ENCODE measurements at regions not wholly inside any gene's neighbourhood (a gene's known extent, or its start where the extent isn't known, plus 50 kb on each side); places are given as distances from the start of the nearest gene placed in this dataset.

DNA sequence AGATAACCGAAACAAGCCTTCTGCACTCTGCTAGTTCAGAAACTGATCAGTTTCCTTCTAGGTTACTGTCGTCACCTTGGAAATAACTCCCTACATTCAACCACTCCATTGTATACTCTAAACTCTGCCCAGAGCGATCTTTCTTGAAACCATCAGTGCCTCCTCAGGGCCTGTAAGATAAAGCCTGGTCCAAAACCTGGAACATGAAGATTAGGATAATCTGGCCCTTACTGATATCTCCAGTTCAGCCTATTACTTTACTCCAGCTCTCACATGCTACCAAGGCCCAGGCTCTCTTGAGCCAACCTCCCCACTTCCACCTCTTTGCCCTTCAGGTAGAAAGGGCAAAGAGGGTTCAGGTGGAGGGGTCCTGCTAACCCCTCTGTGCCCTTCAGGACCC is 125.3 kb upstream of the RXFP2 start:
- DNase-seq: no peak

DNA sequence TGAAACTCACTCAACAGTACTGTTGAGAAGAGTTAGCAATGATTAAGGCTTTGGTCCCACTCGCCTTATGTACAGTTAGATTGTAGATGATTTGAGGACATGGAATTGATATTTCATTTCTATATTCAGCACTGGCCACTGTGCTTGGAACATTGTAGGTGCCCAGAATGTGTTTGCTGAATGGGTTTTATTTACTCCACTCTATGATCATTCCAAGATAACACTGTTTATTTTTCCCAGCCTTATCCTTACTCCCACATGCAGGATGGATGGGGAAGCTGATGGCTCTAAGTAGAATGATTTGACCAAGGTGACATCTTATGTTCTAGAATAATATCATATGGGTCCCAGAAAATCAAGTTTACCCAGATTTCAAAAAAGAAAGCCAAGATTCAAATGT is 124.6 kb upstream of the RXFP2 start:
- no peak for DNase-seq

DNA sequence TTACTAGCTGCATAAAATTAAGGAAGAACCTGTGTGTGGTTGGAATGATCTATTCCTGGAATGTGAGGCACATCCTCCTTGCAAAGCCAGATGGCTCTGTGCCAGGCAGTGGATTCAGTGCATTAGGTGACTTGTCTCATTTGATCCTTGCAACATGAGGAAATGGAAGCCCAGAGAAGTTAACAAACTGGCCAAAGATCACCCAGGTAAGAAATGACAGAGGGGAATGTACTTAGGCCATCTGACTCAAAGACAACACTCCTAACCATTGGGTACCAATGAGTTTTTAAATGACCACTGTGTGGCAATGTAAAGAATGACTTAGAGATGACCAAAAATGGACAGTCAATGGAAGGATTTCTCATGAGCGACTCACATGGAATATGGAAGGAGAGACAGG is 114.2 kb upstream of the RXFP2 start:
- no peak for DNase-seq

DNA sequence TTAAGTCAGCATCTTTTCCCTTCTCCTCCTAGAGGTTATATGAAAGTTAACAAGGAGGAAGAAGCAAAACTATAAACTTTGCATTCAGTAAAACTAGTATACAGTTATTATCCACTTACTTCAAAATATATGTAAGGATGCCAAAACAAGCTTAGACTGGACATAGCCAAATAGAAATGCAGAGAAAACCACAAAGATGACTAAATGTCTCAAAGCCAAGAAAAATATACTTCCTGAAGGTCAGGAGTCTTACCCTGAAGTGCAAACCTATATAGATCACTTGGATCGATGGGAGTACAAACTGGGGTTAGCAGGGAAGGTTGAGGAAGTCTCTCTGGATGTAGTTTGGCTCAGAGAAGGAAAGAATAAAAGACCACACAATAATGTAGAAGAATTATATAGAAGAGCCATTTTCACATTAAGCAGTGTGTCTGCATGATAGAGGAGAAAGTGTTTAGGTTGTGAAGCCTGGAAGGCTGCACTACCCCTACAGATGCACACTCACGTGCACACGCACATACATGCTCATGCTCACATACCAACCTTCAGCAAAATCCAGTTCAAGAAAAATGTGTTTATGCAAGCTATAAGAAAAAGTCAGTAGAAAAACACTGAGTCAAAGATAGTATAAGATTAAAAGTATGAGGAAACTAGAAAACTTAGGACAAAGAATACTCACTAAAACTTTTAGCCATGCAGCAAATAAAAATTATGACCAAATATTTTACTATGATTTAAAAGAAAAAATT is 112.1 kb upstream of the RXFP2 start:
- no peak for DNase-seq

DNA sequence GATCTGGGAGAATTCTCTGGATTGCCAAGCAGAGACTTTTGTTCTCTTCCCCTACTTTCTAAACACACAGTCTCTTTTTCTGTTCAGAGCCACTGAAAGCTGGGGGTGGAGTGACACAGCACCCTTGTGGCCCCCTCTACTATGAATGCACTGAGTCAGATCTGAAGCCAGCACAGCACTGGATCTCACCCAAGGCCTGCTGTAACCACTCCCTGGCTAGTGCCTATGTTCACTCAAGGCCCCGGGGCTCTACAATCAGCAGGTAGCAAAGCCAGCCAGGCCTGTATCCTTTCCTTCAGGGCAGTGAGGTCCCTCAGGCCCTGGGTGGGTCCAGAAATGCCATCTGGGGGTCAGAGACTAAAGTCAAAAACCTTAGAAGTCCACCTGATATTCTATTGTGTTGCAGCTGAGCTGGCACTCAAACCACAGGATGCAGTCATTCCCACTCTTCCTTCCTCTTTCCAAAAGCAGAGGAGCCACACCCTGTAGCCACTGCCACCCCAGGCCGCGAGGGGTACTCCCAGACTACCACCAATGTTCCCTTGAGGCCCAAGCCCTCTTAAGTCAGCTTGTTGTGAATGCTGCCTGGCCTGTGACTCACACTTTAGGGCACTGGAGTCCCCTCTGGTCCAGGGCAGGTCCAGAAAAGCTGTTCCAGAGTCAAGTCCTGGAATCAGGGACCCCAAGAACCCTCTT is 110.1 kb upstream of the RXFP2 start:
- no peak for DNase-seq

DNA sequence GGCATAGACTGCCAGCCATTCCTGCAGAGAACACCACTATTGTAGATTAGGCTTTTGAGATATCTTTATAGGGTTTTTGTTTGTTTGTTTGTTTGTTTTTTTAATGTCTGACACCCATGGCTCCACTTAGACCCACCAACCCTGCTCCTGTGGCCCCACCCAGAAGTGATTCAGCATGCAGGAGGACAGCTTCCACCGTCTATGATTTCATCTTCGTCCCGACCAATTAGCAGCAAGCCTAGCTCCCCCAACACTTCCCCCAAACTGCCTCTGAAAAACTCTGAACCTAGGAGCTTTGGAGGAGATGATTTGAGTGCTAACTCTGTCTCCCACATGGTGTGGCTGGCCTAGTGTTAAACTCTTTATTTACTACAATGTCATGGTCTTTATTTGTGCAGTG is 108.3 kb upstream of the RXFP2 start:
- DNase-seq: no peak

DNA sequence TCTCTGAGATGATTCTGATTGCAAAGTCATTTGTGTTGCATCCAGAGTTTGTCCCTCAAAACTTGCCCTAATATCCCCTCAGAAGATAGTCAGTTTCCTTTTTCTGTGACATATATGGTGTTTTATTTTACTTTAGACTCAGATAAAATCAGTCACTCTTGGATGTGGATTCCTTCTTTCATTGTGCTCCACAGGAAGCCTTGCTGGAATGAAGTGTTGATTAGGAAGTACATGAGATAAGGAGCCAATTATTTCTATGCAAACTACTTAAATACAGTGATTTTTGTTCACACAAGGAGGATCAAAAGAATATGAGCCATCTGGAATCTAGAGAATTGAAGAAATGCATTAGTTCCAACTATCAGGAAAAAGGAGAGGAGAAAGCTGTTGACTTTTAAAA is 107.6 kb upstream of the RXFP2 start:
- no peak for DNase-seq

DNA sequence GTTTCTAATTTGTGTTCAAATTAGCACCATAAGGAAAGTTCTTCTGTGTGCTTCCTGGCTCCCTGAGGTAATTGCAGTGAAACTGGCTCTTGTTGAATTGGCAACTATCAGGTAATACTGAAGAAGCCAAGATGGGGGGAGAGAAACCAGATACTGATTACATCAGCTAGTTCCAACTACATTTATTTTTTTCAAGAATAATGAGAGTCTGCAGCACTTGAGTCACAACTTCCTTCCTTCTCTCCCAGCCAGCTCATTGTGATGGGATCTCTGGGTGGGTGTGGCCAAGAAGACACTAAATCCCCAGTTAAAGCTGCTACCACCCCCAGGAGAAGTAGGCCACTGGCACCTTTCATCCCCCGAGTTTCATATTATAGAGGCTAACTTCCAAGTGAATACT is 100.7 kb upstream of the RXFP2 start:
- no peak for DNase-seq

DNA sequence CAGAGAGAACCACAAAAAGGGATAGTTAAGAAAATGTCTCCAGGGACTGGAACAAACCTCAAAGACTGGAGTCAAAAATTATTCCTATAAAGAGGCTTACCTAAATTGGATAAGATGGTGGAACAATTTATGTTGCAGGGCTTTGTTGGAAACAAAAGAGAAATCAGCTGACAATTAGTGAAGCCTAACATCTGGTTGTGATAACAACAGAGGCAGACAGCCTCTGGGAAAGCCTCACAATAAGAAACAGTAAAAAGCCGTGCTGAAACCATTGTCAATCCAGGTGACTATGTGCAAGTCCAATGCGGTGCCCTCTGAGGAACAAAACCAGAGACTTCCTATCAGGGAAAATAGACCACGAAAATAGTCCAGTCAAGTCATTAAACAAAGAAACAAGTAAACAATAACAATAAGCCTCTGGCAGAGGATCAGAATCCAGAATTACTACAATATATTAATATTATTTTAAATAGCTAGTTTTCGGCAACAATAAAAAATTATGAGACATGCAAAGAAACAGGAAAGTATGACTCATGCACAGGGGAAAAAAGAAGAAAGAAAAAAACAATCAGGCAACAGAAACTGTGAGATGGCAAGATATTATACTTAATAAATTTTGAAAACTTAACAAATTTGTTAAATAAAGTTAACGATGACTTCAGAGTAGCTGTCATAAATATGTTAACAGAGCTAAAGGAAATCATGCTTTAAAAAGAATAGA is 99.7 kb upstream of the RXFP2 start:
- DNase-seq: no peak

DNA sequence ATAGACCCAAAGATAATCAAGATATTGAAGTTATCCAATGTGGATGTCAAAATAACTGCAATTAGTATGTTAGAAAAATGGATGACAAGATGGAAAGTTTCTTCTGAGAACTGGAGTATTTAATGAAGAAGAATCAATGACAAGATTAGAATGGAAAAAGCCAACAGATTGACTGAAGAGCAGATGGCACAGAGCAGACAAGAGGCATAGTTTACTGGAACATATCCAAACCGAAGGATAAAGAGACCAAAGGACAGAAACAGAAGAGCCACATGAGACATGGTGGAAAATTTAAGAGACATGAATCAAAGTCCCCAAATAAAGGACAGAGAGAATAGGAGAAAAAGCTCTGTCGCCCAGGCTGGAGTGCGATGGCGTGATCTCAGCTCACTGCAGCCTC is 89.6 kb upstream of the RXFP2 start:
- no peak for DNase-seq

DNA sequence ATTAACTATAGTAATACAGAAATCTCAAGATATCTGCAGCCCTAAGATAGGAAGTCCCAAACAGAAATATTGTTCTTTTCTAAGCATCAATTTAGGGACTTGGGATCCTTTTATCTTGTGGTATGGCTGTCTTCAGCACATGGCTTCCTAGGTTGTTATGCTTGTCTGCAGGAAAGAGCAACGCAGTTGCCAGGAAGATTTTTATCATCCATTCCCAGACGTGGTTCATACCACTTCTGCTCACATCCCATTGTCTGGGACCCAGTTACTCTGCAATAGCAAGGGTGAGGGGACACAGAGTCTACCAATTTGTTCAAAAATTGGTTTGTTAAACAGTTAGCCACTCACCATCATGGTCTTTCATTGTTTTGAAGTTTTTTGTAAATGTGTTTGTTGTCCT is 85.6 kb upstream of the RXFP2 start:
- DNase-seq: no peak

DNA sequence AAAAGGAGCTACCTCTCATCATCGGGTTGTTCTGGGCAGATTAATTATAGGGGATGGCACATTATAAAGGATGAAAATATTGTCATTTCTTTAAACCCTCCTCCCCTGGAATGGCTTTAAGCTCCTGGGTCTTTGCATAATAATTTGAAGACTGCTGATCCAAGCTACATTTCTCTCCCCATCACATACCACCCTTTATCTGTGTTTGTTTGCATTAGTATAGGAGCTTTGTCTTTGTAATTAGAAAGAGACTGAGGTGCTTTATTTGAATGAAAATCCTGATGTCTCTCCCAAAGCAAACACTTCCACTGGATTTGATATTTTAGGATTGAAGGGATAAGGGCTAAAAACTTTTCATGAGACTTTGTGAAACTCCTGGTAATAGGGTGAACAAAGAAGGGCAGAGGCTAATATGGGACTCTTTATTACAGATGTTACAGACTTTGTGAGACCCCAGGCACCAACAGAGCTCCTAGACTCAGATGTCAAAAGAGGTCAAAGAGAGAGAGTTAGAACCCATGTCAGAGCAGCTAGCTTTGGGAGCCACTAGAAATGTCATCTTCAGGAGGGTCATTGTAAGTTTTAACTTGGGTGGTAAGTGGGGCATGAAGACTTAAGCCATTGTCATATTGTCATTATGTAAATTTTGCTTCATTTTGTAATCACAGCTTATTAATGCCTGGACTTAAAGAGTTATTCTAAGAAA is 75.3 kb upstream of the RXFP2 start:
- no peak for DNase-seq

DNA sequence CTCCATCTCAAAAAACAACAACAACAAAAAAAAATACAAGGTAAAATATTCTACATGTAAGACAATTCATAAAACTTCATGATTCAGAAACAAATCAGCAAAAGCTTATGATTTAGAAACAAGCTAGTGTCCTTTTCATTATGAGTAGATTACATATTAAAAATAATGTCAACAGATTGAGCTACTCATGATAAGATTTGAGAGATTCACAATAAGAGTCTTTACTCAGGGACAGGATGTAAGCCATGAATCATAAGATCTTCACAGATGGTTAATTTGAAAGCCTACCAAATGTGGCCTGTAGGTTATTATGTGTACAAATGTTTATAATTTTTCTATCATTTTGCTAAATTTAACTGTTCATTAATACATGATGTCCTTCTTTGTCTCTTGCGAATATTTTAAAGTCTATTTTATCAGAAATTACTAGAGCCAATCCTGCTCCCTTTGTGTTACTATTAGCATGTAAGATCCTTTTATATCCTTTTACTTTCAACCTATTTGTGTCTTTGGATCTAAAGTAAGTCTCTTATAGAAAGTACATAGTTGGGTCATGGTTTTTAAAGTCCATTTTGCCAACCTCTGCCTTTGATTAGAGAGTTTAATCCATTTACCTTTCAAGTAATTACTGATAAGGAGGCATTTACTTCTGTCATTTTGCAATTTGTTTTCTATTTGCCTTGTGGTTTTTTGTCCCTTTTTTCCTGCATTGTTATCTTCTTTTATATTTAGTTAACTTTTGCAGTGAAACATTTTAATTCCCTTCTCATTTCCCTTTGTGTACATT is 68.3 kb upstream of the RXFP2 start:
- no peak for DNase-seq

DNA sequence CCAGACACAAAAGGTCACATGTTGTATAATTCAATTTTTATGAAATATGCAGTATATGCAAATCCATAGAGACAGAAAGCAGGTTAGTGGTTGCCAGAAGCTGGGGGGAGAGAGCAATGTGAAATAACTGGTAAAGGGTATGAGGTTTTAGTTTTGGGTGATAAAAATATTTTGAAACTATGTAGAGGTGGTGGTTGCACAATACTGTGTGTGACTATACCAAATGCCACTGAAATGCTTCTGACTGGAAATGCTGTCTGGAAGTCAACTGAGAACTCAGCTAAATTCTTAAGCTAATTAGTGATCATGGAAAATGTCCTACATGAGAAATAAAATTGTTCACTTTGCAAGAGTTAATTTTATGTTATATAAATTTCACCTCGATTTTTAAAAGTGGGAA is 65.3 kb upstream of the RXFP2 start:
- DNase-seq: no peak

DNA sequence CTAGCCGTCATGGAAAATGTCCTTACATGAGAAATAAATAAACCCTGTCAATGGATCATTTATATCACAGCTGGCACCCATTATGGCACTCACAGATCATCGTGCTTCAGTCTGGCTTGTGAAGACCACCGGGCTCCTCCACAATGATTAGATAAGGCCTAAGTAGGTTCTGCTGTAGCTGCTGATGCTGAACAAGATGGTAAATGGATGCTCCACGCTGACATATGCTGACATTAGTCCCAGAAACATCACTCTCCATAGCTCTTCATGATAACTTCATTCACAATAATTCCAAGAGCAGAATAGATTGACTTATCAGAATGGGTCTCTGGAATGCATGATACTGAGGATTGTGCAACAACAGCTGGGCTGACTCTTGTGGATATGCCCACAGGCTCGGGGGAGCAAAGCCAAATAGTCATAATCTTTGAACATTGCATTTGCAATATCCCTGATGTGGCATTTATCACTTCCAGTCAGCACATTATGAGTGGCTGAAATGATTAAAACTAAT is 63.8 kb upstream of the RXFP2 start:
- DNase-seq: no peak

DNA sequence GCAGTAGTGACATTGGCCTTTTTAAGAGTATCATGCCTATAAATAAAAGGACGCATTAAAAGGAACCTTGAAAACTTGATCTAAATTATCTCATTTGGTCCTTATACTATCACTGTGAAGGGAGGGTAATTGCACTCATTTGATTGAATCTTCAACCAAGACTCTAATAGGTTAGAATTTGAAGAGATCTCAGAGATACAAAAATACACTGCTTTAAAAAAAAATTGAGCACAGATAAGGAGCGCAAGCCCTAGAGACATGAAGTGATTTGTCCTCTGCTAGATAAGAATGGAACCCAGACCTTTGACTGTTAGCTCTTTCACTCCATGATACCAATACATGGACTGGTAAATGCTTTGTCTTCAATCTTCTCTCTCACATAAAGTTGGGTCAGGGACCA is 58.2 kb upstream of the RXFP2 start:
- DNase-seq: no peak

DNA sequence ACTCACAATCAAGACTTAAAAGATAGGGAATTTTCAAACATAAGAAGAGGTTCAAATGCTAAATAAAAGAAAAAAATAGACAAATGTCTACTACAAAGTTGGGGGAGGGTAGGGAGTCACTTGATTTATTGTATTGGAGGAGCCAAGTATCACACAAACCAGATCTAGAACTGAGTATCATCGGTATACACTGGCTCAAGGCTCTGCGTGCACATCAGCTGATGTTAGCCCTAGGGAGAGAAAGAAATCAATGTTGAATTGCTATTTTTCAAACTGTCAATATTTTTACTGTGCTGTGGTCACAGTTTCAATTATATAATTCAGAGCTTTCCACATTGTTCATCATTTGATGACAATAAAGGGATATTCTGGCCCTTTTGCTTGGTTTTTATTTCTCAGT is 54.9 kb upstream of the RXFP2 start:
- no peak for DNase-seq

DNA sequence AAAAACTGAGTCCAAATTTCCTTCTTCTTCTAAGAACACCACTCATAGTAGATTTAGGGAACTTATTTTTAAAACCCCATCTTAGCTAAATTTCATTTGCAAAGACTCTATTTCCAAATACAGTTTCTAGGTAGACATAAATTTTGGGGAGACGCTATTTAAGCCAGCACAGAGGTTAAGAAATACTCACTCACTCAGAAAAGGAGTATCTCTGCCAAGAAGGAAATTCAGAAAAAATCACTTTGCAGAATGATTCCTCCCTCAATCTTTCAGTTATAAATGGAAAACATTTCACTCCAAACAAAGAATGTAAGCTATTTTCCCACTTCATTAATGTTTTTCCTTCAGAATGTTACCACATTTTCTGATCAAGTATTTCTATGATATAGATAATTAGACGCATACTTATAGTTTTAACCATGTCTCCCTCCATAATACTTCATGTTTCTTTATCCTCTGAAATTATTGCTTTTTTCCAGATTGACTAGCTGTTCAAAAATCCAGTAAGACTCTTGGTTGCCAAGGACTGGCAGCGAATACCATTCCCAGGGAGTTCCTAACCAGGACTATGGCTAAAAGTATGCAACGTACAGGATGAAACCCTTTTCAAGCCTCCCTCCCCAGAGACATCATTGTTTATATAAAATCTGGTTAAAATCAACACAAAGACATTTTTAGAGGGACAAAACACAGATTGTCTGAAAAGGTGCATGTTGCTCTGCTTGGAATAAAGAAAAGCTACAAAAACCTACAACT is 52.5 kb upstream of the RXFP2 start:
- no peak for DNase-seq

All from NCI-H1436 (cell line).